Spinal cord (tissue), 9 donors: ENCODE measurements at regions not wholly inside any gene's neighbourhood (a gene's known extent, or its start where the extent isn't known, plus 50 kb on each side); places are given as distances from the start of the nearest gene placed in this dataset.

Experiments used
- DNase-seq, 6 donors: peaks; one replicate each; pipeline versions ENCODE4 v3.0.0 to v3.0.0-alpha.2; 2013 to 2015; ENCODE audit warnings: low spot score in 6 of 6, low read depth in 4 of 6
- H3K27ac ChIP-seq: one replicate; pipeline ENCODE4 v1.5.1; 2013; ENCODE audit warnings: low read depth, low read length, control low read depth
- H3K27me3 ChIP-seq: one replicate; pipeline ENCODE4 v1.6.1; 2013; ENCODE audit warnings: low read length; ENCODE audit not compliant: control insufficient read depth, insufficient read depth
- H3K36me3 ChIP-seq: one replicate; pipeline ENCODE4 v1.6.1; 2013; ENCODE audit warnings: low read length; ENCODE audit not compliant: control insufficient read depth, insufficient read depth
- H3K4me1 ChIP-seq: one replicate; pipeline ENCODE4 v1.6.1; 2013; ENCODE audit warnings: low read length; ENCODE audit not compliant: control insufficient read depth, insufficient read depth
- H3K4me3 ChIP-seq: one replicate; pipeline ENCODE4 v1.5.1; 2013; ENCODE audit warnings: low read depth, low read length, control low read depth
- H3K9me3 ChIP-seq: one replicate; pipeline ENCODE4 v1.6.1; 2013; ENCODE audit warnings: low read length; ENCODE audit not compliant: control insufficient read depth, insufficient read depth
- WGBS: methylation state at CpG from one replicate; pipeline ENCODE4 v1.1.5; 2013; ENCODE audit warnings: missing lambda C conversion rate; ENCODE audit not compliant: insufficient coverage; 5-methylcytosine and 5-hydroxymethylcytosine counted together
- donor health status: healthy.

GRCh38 chr6:21666853-21667681 lies 73.5 kb downstream of the SOX4 start:
- peak overlapping the region; percentile 68 for H3K4me3 ChIP-seq
- H3K9me3 ChIP-seq: no peaks in the 10 kb centered on the region
- peak overlapping the region; percentile 35 for H3K27ac ChIP-seq
- no peaks in the 10 kb centered on the region for H3K36me3 ChIP-seq
- peak in 2 of 6 donors; percentile 58 for DNase-seq
- peaks cover 50% of the 10 kb centered on the region for H3K27me3 ChIP-seq
- H3K4me1 ChIP-seq: peaks cover 32% of the 10 kb centered on the region
- 9% methylated on average over 20 of the region's 27 CpGs for WGBS

- Histone ChIP-seq H3K36me3 (no peaks in the 10 kb centered on the region), H3K27ac (no peak overlapping the region), H3K4me3 (no peak overlapping the region), H3K9me3 (no peaks in the 10 kb centered on the region), H3K4me1 (peaks cover 32% of the 10 kb centered on the region), H3K27me3 (peaks cover 42% of the 10 kb centered on the region)
- no peak for DNase-seq
- WGBS: 55% methylated on average over 2 of the region's 3 CpGs
Observed at GRCh38 chr6:21668795-21669194, 75.2 kb downstream of the SOX4 start.

DNA sequence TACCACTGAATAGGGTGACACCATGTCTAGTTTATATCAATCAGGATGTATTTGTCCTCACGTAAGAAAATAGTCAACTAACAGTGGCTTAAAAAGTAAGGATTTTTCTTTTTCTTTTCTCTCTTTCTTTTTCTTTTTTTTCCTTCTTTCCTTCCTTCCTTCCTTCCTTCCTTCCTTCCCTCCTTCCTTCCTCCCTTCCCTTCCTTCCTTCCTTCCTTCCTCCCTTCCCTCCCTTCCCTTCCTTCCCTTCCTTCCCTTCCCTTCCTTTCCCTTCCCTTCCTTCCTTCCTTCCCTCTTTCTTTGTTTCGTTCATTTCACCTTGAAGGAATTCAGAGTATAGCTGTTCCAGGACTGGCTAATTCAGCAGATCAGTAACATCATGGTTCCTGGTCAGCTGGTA lies 83.2 kb downstream of the SOX4 start:
- Histone ChIP-seq H3K27me3 (no peaks in the 10 kb centered on the region), H3K36me3 (no peaks in the 10 kb centered on the region), H3K4me1 (no peaks in the 10 kb centered on the region), H3K9me3 (no peaks in the 10 kb centered on the region), H3K4me3 (no peak overlapping the region), H3K27ac (no peak overlapping the region)
- no peak for DNase-seq
- 100% methylated on average over 1 of the region's 2 CpGs for WGBS

GRCh38 chr6:21678990-21679389 lies 85.4 kb downstream of the SOX4 start:
- no peaks in the 10 kb centered on the region for H3K9me3 ChIP-seq
- H3K27ac ChIP-seq: no peak overlapping the region
- H3K4me3 ChIP-seq: no peak overlapping the region
- H3K4me1 ChIP-seq: no peaks in the 10 kb centered on the region
- H3K36me3 ChIP-seq: no peaks in the 10 kb centered on the region
- WGBS: 100% methylated on average over 3 of the region's 6 CpGs
- no peak for DNase-seq
- H3K27me3 ChIP-seq: no peaks in the 10 kb centered on the region

GRCh38 chr6:21679761-21680265 lies 86.3 kb downstream of the SOX4 start:
- H3K4me3 ChIP-seq: no peak overlapping the region
- no peaks in the 10 kb centered on the region for H3K9me3 ChIP-seq
- H3K27ac ChIP-seq: no peak overlapping the region
- H3K27me3 ChIP-seq: no peaks in the 10 kb centered on the region
- no CpG with 5 or more reads among the region's 2 CpGs for WGBS
- no peaks in the 10 kb centered on the region for H3K4me1 ChIP-seq
- no peak for DNase-seq
- H3K36me3 ChIP-seq: no peaks in the 10 kb centered on the region

DNA sequence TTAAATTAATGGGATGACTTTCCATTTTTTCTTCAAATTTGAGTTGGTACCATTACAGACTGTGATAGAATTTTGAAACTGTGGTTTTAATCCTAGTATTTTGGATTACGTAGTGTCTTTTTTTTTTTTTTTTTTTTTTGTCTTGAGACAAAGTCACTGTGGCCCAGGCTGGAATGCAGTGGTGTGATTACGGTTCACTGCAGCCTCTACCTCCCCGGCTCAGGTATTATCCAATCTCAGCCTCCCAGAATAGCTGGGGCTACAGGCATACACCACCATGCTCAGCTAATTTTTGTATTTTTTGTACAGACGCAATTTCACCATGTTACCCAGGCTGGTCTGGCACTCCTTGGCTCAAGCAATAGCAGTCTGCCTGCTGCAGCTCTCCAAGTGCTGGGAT lies 87.1 kb downstream of the SOX4 start:
- 97% methylated on average over 3 of the region's 4 CpGs for WGBS
- no peaks in the 10 kb centered on the region for H3K36me3 ChIP-seq
- H3K27ac ChIP-seq: no peak overlapping the region

DNA sequence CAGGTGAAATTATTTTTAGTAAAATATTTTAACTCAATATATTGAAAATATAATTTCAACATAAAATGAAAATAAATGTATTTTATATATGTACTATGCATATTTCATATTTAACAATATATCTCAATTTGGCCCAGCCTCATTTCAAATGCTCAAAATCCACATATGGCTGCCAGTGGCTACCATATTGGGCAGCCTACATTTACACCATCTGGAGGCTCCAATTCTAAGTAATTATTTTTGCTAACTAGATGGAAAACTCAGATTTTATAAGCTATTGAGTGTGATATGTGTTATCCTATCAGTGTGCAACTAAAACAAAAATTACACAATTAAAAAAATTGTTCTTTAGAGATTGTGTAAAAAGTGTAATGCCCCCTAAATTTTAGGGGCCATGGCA lies 96.9 kb downstream of the SOX4 start:
- Histone ChIP-seq H3K9me3 (peaks cover 6% of the 10 kb centered on the region), H3K27me3 (no peaks in the 10 kb centered on the region), H3K27ac (no peak overlapping the region), H3K36me3 (no peaks in the 10 kb centered on the region), H3K4me1 (no peaks in the 10 kb centered on the region), H3K4me3 (no peak overlapping the region)
- peak in 1 of 6 donors; percentile 53 for DNase-seq

More for the DNA sequence above, 87.1 kb downstream of the SOX4 start:
- DNase-seq: no peak
- Histone ChIP-seq H3K27me3 (no peaks in the 10 kb centered on the region), H3K4me1 (no peaks in the 10 kb centered on the region), H3K9me3 (no peaks in the 10 kb centered on the region), H3K4me3 (no peak overlapping the region)

GRCh38 chr6:21691685-21692346 lies 98.3 kb downstream of the SOX4 start:
- no peak overlapping the region for H3K4me3 ChIP-seq
- H3K27ac ChIP-seq: no peak overlapping the region
- no CpG with 5 or more reads among the region's 5 CpGs for WGBS
- peaks cover 6% of the 10 kb centered on the region for H3K9me3 ChIP-seq
- DNase-seq: no peak
- no peaks in the 10 kb centered on the region for H3K36me3 ChIP-seq
- H3K27me3 ChIP-seq: no peaks in the 10 kb centered on the region
- no peaks in the 10 kb centered on the region for H3K4me1 ChIP-seq

GRCh38 chr6:21692721-21693120 lies 99.2 kb downstream of the SOX4 start:
- H3K36me3 ChIP-seq: no peaks in the 10 kb centered on the region
- no CpG with 5 or more reads among the region's 1 CpG for WGBS

DNA sequence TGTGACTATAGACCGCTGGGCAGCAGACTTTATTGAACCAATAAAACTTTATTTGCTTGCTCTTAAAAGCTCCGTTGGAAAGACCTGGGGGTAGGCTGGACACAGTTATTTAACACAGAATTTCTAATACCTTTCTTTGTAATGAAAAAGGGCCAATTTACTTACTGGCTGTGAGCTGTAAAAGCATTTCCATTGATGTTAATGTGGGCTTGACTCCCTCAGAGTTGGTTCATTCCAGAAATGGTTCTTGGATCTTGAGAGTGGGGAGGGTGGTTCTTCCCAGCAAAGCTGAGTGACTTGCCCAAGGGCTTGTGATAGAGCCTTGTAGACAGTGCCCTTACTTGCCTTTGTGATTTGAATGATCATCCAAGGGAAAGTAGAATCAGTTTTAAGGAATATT lies 100.6 kb downstream of the SOX4 start:
- WGBS: no CpG with 5 or more reads among the region's 2 CpGs
- no peak overlapping the region for H3K4me3 ChIP-seq

More at GRCh38 chr6:21692721-21693120, 99.2 kb downstream of the SOX4 start:
- H3K4me1 ChIP-seq: no peaks in the 10 kb centered on the region
- no peaks in the 10 kb centered on the region for H3K27me3 ChIP-seq
- no peak overlapping the region for H3K4me3 ChIP-seq
- H3K27ac ChIP-seq: no peak overlapping the region
- peaks cover 4% of the 10 kb centered on the region for H3K9me3 ChIP-seq
- DNase-seq: no peak

More for the DNA sequence above, 100.6 kb downstream of the SOX4 start:
- no peak overlapping the region for H3K27ac ChIP-seq
- no peaks in the 10 kb centered on the region for H3K36me3 ChIP-seq
- no peak for DNase-seq
- no peaks in the 10 kb centered on the region for H3K4me1 ChIP-seq
- peaks cover 2% of the 10 kb centered on the region for H3K9me3 ChIP-seq
- no peaks in the 10 kb centered on the region for H3K27me3 ChIP-seq
